Fibroblast of gingiva (primary cell): ENCODE measurements at regions not wholly inside any gene's neighbourhood (a gene's known extent, or its start where the extent isn't known, plus 50 kb on each side); places are given as distances from the start of the nearest gene placed in this dataset.

Experiments used
- DNase-seq: peaks from one replicate; pipeline ENCODE4 v3.0.0-alpha.2; 2011; ENCODE audit warnings: low read depth

DNA sequence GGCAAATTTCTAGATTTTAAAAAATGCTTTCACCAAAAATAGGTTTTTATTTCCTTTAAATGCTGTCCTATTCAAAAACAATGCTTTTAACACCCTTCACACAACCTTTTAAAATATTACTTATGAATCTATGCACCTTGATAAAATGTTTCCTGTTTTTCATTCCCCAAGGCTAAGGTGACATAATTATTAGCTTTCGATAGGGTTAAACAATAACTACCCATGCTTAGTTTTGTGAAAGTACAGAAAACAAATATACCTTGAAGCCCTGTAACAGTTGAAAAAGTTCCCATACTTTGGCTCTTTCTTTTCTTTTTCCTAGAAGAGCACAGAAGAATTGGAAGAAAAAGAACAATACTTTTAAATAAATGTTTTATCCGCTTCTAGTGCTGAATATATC, 54.9 kb upstream of the ITPRID2 start:
- no peak for DNase-seq

DNA sequence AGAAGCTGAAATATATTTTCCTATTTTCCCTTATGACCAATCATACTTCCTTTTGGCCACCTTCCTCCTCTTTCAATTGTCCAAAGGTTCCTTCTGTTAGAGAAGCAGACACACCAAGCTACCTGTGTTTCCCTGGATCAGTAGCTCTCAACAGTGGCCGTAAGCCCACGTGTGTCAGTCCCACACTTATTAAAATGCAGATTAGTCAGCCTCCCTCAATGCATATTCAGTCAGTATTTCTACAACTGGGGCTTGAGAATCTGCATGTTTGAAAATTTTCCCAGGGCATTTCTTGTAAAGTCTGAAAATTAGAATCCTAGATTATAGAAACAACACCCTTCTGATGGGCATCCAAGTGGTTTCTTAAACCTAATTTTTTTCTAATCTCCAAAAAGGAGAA, 54.0 kb upstream of the ITPRID2 start:
- no peak for DNase-seq

DNA sequence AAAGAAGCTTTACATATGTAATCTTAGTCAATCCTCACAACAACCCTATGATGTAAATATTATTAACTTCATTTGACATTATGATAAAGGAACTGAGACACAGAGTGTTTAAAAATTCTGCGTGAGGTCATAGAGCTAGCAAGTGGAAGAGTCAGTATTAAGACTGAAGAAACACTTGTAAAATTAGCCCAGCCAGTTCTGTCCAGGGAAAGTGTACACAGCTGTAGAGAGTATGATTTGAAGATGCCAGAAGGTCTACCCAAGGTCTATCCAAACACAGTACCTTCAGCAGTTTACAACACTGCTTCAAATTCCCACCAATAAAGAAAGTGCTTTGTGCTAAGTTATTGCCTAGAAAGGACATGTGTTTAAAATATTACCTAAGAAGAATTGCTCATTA, 51.7 kb upstream of the ITPRID2 start:
- DNase-seq = no peak

DNA sequence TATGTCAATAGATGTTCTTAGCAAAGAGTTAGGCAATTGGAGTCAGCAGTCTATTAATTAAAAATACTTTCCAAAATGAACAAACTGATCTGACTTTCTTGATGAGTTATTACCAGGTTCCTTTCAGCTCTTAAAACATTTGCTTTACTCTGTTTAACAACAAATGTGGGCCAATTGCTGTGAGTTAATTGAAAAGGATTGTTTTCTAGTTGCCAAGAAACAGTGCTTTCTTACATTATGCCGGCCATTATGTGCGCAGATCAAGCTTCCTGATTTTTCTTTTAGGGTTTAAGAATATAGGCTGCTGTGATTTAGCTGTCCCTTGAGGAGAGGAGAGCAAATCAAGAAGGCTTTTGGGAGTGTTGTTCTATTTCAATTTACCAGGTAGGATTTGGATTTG, 50.5 kb upstream of the ITPRID2 start:
- DNase-seq = no peak
